ENCODE measurements at regions not wholly inside any gene's neighbourhood (a gene's known extent, or its start where the extent isn't known, plus 50 kb on each side); places are given as distances from the start of the nearest gene placed in this dataset.
A peak's percentile ranks its signal among the peaks of the same experiment; 100 is the strongest.

- TF ChIP-seq ZNF644 (CRISPR knock-in tag; IDR thresholded peaks at IDR 0.05; ENCODE audit: low read depth) (peak; percentile 70), ZNF350 (CRISPR knock-in tag; IDR thresholded peaks at IDR 0.05; ENCODE audit: borderline replicate concordance, low read depth) (peak; percentile 18; the same call in 1 of the 2 replicates), MTA3 (CRISPR knock-in tag; IDR thresholded peaks at IDR 0.05) (no peak), CREB1 (IDR thresholded peaks at IDR 0.05) (peak; percentile 25; the same call in 1 of the 2 replicates), CREB1 (CRISPR knock-in tag; IDR thresholded peaks at IDR 0.05) (peak; percentile 80), ATF1 (CRISPR knock-in tag; IDR thresholded peaks at IDR 0.05) (peak; percentile 81), ZNF777 (CRISPR knock-in tag; IDR thresholded peaks at IDR 0.05) (no peak), YEATS2 (CRISPR knock-in tag; IDR thresholded peaks at IDR 0.05; ENCODE audit: borderline replicate concordance) (peak; percentile 15; the same call in 1 of the 2 replicates), SRF (IDR thresholded peaks at IDR 0.05; ENCODE audit: low read depth, low read length) (peak; percentile 62; the same call in 1 of the 2 replicates), GATAD1 (CRISPR knock-in tag; IDR thresholded peaks at IDR 0.05) (no peak; the same call in 1 of the 2 replicates), E2F2 (CRISPR knock-in tag; IDR thresholded peaks at IDR 0.05; ENCODE audit: borderline replicate concordance) (peak; percentile 65; the same call in 1 of the 2 replicates), IRF1 (CRISPR knock-in tag; IDR thresholded peaks at IDR 0.05; ENCODE audit: low read depth) (no peak), ZNF335 (CRISPR knock-in tag; IDR thresholded peaks at IDR 0.05) (0 out of 2 replicates have a peak, but pooled peaks have one; percentile 37), GABPB1 (CRISPR knock-in tag; IDR thresholded peaks at IDR 0.05) (peak; percentile 40; the same call in 1 of the 2 replicates), GLI4 (CRISPR knock-in tag; IDR thresholded peaks at IDR 0.05; ENCODE audit: borderline replicate concordance) (no peak), HES4 (CRISPR knock-in tag; IDR thresholded peaks at IDR 0.05; ENCODE audit: borderline replicate concordance) (no peak), TBX3 (IDR thresholded peaks at IDR 0.05; ENCODE audit: borderline replicate concordance) (peak; percentile 78; the same call in 1 of the 2 replicates), ZKSCAN8 (CRISPR knock-in tag; IDR thresholded peaks at IDR 0.05; ENCODE audit: borderline replicate concordance) (no peak; the same call in 1 of the 2 replicates), ETV5 (CRISPR knock-in tag; IDR thresholded peaks at IDR 0.05; ENCODE audit: borderline replicate concordance) (peak; percentile 92), ISL2 (CRISPR knock-in tag; IDR thresholded peaks at IDR 0.05) (peak; percentile 98), DPF2 (CRISPR knock-in tag; IDR thresholded peaks at IDR 0.05; ENCODE audit: borderline replicate concordance, low read depth) (peak; percentile 39; the same call in 1 of the 2 replicates)
- TF ChIP-seq, protein P1, sequence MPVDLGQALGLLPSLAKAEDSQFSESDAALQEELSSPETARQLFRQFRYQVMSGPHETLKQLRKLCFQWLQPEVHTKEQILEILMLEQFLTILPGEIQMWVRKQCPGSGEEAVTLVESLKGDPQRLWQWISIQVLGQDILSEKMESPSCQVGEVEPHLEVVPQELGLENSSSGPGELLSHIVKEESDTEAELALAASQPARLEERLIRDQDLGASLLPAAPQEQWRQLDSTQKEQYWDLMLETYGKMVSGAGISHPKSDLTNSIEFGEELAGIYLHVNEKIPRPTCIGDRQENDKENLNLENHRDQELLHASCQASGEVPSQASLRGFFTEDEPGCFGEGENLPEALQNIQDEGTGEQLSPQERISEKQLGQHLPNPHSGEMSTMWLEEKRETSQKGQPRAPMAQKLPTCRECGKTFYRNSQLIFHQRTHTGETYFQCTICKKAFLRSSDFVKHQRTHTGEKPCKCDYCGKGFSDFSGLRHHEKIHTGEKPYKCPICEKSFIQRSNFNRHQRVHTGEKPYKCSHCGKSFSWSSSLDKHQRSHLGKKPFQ (CRISPR knock-in tag; IDR thresholded peaks at IDR 0.05; ENCODE audit: insufficient replicate concordance): peak; percentile 56
- TF ChIP-seq, protein P2, sequence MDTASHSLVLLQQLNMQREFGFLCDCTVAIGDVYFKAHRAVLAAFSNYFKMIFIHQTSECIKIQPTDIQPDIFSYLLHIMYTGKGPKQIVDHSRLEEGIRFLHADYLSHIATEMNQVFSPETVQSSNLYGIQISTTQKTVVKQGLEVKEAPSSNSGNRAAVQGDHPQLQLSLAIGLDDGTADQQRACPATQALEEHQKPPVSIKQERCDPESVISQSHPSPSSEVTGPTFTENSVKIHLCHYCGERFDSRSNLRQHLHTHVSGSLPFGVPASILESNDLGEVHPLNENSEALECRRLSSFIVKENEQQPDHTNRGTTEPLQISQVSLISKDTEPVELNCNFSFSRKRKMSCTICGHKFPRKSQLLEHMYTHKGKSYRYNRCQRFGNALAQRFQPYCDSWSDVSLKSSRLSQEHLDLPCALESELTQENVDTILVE (CRISPR knock-in tag; IDR thresholded peaks at IDR 0.05): peak; percentile 75; the same call in 1 of the 2 replicates
Observed at GRCh38 chr2:215619022-215619958, 183.4 kb upstream of the FN1 start (continued).

All from HepG2 (cell line).